GM21515 (cell line): ENCODE measurements at regions not wholly inside any gene's neighbourhood (a gene's known extent, or its start where the extent isn't known, plus 50 kb on each side); places are given as distances from the start of the nearest gene placed in this dataset.
"Not testable (repeated sequence)": the region's sequence is repeated elsewhere in the genome, so short reads cannot be mapped to it uniquely, and the experiment has no call there.

Experiments
- ATAC-seq: cut with Tn5 transposase; IDR thresholded peaks from one replicate; pipeline ENCODE4 v1.9.1; 2021; ENCODE audit not compliant: unreplicated experiment

GRCh38 chr2:7868836-7869235, 813.0 kb upstream of the ID2 start:
- no peak for ATAC-seq

GRCh38 chr2:7876445-7876844, 805.4 kb upstream of the ID2 start:
- not testable (repeated sequence) for ATAC-seq

- not testable (repeated sequence) for ATAC-seq
Measured at GRCh38 chr2:7878266-7878665, 803.6 kb upstream of the ID2 start.

- no peak for ATAC-seq
Measured at GRCh38 chr2:7878786-7879482, 802.9 kb upstream of the ID2 start.

GRCh38 chr2:7879483-7879835, 802.4 kb upstream of the ID2 start:
- no peak for ATAC-seq

- ATAC-seq = no peak
Measured at GRCh38 chr2:7880126-7880525, 801.7 kb upstream of the ID2 start.

GRCh38 chr2:7880566-7880965, 801.3 kb upstream of the ID2 start:
- no peak for ATAC-seq

GRCh38 chr2:7881063-7881462, 800.8 kb upstream of the ID2 start:
- ATAC-seq = no peak

GRCh38 chr2:7881466-7881865, 800.4 kb upstream of the ID2 start:
- ATAC-seq = no peak

GRCh38 chr2:7882296-7882695, 799.6 kb upstream of the ID2 start:
- no peak for ATAC-seq

- no peak for ATAC-seq
Measured at GRCh38 chr2:7884338-7884737, 797.5 kb upstream of the ID2 start.

- ATAC-seq = no peak
Measured at GRCh38 chr2:7886666-7887065, 795.2 kb upstream of the ID2 start.

GRCh38 chr2:7887441-7887840, 794.4 kb upstream of the ID2 start:
- no peak for ATAC-seq

GRCh38 chr2:7888876-7889275, 793.0 kb upstream of the ID2 start:
- no peak for ATAC-seq

- ATAC-seq = no peak
Measured at GRCh38 chr2:7891312-7891711, 790.5 kb upstream of the ID2 start.

- ATAC-seq = no peak
Measured at GRCh38 chr2:7895289-7895688, 786.6 kb upstream of the ID2 start.

- ATAC-seq = no peak
Measured at GRCh38 chr2:7896940-7897487, 784.8 kb upstream of the ID2 start.

GRCh38 chr2:7899241-7899640, 782.6 kb upstream of the ID2 start:
- no peak for ATAC-seq

- ATAC-seq = no peak
Measured at GRCh38 chr2:7899923-7900322, 781.9 kb upstream of the ID2 start.

GRCh38 chr2:7900593-7900992, 781.3 kb upstream of the ID2 start:
- no peak for ATAC-seq

- ATAC-seq = no peak
Measured at GRCh38 chr2:7902251-7902765, 779.5 kb upstream of the ID2 start.

- ATAC-seq = no peak
Measured at GRCh38 chr2:7904319-7904718, 777.5 kb upstream of the ID2 start.

- no peak for ATAC-seq
Measured at GRCh38 chr2:7905756-7906155, 776.1 kb upstream of the ID2 start.
